T-helper 17 cell (primary cell): ENCODE measurements at regions not wholly inside any gene's neighbourhood (a gene's known extent, or its start where the extent isn't known, plus 50 kb on each side); places are given as distances from the start of the nearest gene placed in this dataset.

ENCODE experiments used
- ATAC-seq: fragments of 150-1000 bp; cut with Tn5 transposase; 2 replicates; pipeline ENCODE4 v1.10.0; 2021; ENCODE audit warnings: mild to moderate bottlenecking, moderate library complexity
- DNase-seq, 3 donors: peaks; one replicate each; pipeline versions ENCODE4 v3.0.0 to v3.0.0-alpha.2; 2020 to 2021
- H3K9me3 ChIP-seq: one replicate; pipeline ENCODE4 v1.7.0; 2013; ENCODE audit warnings: low read length, mild to moderate bottlenecking; ENCODE audit not compliant: control insufficient read depth, poor library complexity, severe bottlenecking
- H3K27ac Mint-ChIP-seq: one replicate; pipeline ENCODE4 v1.8.0; 2022; ENCODE audit warnings: mild to moderate bottlenecking, moderate library complexity, mixed read lengths
- H3K27me3 Mint-ChIP-seq: one replicate; pipeline ENCODE4 v1.8.0; 2022; ENCODE audit warnings: mixed read lengths
- H3K36me3 Mint-ChIP-seq: one replicate; pipeline ENCODE4 v1.8.0; 2022; ENCODE audit warnings: low read depth, mixed read lengths
- H3K4me1 Mint-ChIP-seq: one replicate; pipeline ENCODE4 v1.8.0; 2022; ENCODE audit warnings: mild to moderate bottlenecking, mixed read lengths
- H3K4me3 Mint-ChIP-seq: one replicate; pipeline ENCODE4 v1.8.0; 2022; ENCODE audit warnings: mild to moderate bottlenecking, moderate library complexity, mixed read lengths

GRCh38 chr1:29698033-29698432, 461.7 kb downstream of the PTPRU start:
- no peak overlapping the region for H3K4me3 Mint-ChIP-seq

DNA sequence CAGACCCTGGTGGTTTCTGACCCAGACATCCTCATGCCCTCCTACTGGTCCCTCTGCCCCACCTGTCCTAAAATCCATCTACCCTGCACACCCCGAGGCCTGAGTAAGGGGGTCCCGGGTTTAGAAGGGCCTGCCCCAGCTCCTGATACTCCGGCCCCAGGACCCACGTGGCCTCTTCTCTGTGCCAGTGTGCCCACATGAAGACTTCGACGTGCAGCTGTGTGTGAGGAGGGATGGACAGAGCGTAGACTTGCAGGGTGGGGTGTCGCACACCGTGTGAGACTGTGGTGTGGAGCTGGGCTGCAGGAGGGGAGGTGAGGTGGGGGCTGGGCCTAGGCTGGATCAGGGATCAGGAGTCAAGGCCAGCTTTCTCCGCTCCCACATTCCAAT, 461.1 kb downstream of the PTPRU start:
- peaks cover 4% of the 10 kb centered on the region for H3K36me3 Mint-ChIP-seq

More at GRCh38 chr1:29698033-29698432, 461.7 kb downstream of the PTPRU start:
- peaks cover 4% of the 10 kb centered on the region for H3K36me3 Mint-ChIP-seq
- no peak overlapping the region for H3K27ac Mint-ChIP-seq
- ATAC-seq, result no peak
- H3K9me3 ChIP-seq, result no peaks in the 10 kb centered on the region
- DNase-seq, result no peak
- peaks cover 47% of the 10 kb centered on the region for H3K27me3 Mint-ChIP-seq
- H3K4me1 Mint-ChIP-seq, result peaks cover 2% of the 10 kb centered on the region

GRCh38 chr1:29696656-29697390, 460.5 kb downstream of the PTPRU start:
- Mint-ChIP-seq H3K27ac (no peak overlapping the region), H3K4me1 (peaks cover 2% of the 10 kb centered on the region), H3K27me3 (peaks cover 35% of the 10 kb centered on the region), H3K4me3 (no peak overlapping the region), H3K36me3 (peaks cover 4% of the 10 kb centered on the region)
- DNase-seq (no peak), ATAC-seq (no peak)
- H3K9me3 ChIP-seq, result no peaks in the 10 kb centered on the region

More for the DNA sequence above, 461.1 kb downstream of the PTPRU start:
- Mint-ChIP-seq H3K4me1 (peaks cover 2% of the 10 kb centered on the region), H3K27me3 (peaks cover 41% of the 10 kb centered on the region), H3K4me3 (no peak overlapping the region), H3K27ac (no peak overlapping the region)
- H3K9me3 ChIP-seq, result no peaks in the 10 kb centered on the region
- ATAC-seq (no peak), DNase-seq (no peak)

DNA sequence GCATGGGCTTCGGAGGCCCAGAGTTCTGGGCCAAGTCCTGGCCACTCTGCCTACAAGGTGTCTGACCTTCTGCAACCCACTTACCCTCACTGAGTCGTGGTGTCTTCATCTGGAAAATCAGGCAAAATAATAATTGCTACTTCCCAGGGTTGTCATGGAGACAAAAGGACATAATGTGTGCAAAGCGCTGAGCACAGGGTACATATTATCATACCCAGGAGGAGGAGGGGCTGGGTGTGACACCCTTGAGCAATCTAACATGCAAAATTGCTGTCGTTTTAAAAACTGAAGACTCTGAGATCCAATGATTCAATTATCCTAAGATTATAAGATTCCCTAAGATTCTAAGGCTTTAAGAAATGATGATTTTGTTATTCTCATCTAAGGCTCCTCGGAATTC, 459.5 kb downstream of the PTPRU start:
- H3K27ac Mint-ChIP-seq, result no peak overlapping the region
- H3K36me3 Mint-ChIP-seq, result peaks cover 4% of the 10 kb centered on the region
- no peaks in the 10 kb centered on the region for H3K9me3 ChIP-seq
- peaks cover 33% of the 10 kb centered on the region for H3K27me3 Mint-ChIP-seq
- no peak overlapping the region for H3K4me3 Mint-ChIP-seq
- peaks cover 2% of the 10 kb centered on the region for H3K4me1 Mint-ChIP-seq
- no peak for DNase-seq
- ATAC-seq, result no peak

DNA sequence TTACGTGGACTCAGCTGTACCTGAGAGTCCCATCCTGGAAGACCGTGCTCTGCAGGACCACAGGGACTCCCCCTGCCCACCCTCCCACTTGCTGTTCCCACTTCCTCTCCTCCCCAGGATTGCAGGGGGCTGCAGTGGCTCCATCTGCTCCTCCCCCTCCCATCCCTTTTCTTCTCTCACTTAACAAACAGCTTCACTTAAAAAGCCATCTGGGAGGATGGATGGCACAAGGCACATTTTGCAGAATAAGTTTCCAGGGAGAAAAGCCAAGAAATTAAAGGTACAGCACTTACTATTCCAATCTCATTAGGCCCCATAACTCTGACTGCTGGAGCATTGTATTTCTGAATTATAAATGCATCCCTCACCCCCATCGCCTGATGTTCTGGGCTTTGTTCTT, 458.7 kb downstream of the PTPRU start:
- H3K36me3 Mint-ChIP-seq, result peaks cover 4% of the 10 kb centered on the region
- peaks cover 2% of the 10 kb centered on the region for H3K4me1 Mint-ChIP-seq
- ATAC-seq (no peak), DNase-seq (no peak)
- no peak overlapping the region for H3K4me3 Mint-ChIP-seq
- H3K27ac Mint-ChIP-seq, result no peak overlapping the region
- H3K27me3 Mint-ChIP-seq, result peaks cover 41% of the 10 kb centered on the region
- no peaks in the 10 kb centered on the region for H3K9me3 ChIP-seq

- H3K4me3 Mint-ChIP-seq, result no peak overlapping the region
- H3K4me1 Mint-ChIP-seq, result peaks cover 5% of the 10 kb centered on the region
- DNase-seq, result no peak
- H3K27ac Mint-ChIP-seq, result no peak overlapping the region
- ATAC-seq, result no peak
- H3K27me3 Mint-ChIP-seq, result peaks cover 48% of the 10 kb centered on the region
- no peaks in the 10 kb centered on the region for H3K9me3 ChIP-seq
- no peaks in the 10 kb centered on the region for H3K36me3 Mint-ChIP-seq
Measured at GRCh38 chr1:29691499-29691898, 455.2 kb downstream of the PTPRU start.

- Mint-ChIP-seq H3K36me3 (no peaks in the 10 kb centered on the region), H3K27ac (no peak overlapping the region), H3K4me1 (peaks cover 5% of the 10 kb centered on the region), H3K27me3 (peaks cover 53% of the 10 kb centered on the region), H3K4me3 (no peak overlapping the region)
- no peaks in the 10 kb centered on the region for H3K9me3 ChIP-seq
- no peak for DNase-seq
- ATAC-seq, result no peak
Measured at GRCh38 chr1:29690156-29690555, 453.8 kb downstream of the PTPRU start.

GRCh38 chr1:29689372-29690030, 453.2 kb downstream of the PTPRU start:
- no peak overlapping the region for H3K27ac Mint-ChIP-seq
- no peak for ATAC-seq
- peaks cover 5% of the 10 kb centered on the region for H3K4me1 Mint-ChIP-seq
- H3K27me3 Mint-ChIP-seq, result peaks cover 59% of the 10 kb centered on the region
- no peak overlapping the region for H3K4me3 Mint-ChIP-seq
- H3K36me3 Mint-ChIP-seq, result no peaks in the 10 kb centered on the region
- no peak for DNase-seq
- H3K9me3 ChIP-seq, result no peaks in the 10 kb centered on the region

DNA sequence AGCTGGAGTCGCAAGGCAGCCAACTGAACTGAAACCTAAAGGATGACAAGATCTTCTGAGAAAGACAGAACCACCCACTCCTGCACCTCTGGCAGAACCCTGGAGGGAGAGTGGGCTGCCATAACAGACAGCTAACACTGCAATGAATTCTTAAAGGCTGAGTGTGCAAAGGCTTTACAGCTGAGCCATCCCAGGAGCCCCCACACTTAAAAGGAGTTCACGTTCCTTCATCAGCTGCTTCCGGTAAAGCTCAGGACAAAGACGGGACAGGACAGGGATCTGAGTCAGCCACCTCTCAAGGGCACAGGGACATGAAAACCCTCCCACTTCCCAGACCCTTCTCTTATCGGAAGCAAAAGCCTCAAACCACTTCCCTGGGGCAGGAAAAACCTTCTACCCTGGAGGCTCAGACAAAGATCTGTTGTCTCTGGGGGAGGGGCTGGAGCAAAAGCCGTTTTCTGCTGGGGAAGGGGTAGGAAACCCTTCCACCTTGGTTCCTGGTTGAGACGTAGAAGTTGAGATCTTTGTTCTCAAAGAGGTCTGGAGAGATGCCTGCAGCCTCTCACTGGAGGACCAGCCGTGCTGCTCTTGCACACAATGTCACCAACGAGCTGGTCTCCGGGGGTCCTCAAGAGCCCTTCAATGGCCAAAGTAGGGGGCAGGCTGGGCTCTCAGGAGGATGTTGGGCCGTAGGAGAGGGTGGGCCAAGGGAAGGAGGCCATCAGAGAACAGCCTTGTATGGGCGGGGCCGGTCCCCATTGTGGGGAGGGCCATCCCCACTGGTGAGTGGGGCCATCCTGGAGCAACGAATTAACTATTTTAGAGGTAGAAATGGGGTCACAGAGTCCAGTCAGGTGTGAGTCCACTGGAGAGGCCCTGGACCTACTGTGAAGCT, 452.4 kb downstream of the PTPRU start:
- no peaks in the 10 kb centered on the region for H3K9me3 ChIP-seq
- no peak overlapping the region for H3K27ac Mint-ChIP-seq
- peaks cover 67% of the 10 kb centered on the region for H3K27me3 Mint-ChIP-seq
- DNase-seq, result no peak
- H3K36me3 Mint-ChIP-seq, result no peaks in the 10 kb centered on the region
- H3K4me3 Mint-ChIP-seq, result no peak overlapping the region
- peaks cover 5% of the 10 kb centered on the region for H3K4me1 Mint-ChIP-seq
- no peak for ATAC-seq

DNA sequence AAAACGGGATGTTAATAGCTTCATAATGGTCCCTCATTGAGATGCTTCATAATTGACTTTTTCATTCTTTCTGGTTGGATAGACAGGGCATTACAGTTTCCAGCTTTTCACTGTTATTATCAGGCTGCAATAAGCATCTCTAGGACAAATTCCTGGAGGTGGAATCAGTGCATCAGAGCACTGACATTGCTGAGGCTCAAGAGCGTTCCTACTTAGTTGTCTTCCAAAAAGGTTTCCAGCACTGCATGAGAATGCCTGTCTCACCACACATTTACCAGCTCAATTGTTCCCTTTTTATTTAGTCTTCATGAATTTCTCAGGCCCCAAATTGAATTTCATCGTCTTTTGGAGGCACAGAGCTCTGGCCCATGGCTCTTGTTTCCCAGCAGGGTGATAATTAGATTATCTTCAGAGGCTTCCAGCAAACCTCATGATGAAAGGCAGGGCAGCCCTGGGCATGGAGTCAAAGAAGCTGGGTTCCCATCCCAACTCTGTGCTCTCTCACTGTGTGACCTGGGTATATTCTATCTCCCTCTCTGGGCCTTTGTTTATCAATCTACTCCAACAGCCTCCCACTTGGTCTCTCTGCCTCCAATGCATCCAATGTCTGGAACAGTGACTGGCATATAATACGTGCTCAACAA, 451.4 kb downstream of the PTPRU start:
- Mint-ChIP-seq H3K4me3 (no peak overlapping the region), H3K27ac (no peak overlapping the region), H3K4me1 (peaks cover 5% of the 10 kb centered on the region), H3K36me3 (no peaks in the 10 kb centered on the region), H3K27me3 (peaks cover 70% of the 10 kb centered on the region)
- no peaks in the 10 kb centered on the region for H3K9me3 ChIP-seq
- DNase-seq (no peak), ATAC-seq (no peak)

GRCh38 chr1:29687166-29687565, 450.8 kb downstream of the PTPRU start:
- no peaks in the 10 kb centered on the region for H3K9me3 ChIP-seq
- DNase-seq (no peak), ATAC-seq (no peak)
- Mint-ChIP-seq H3K4me1 (peaks cover 5% of the 10 kb centered on the region), H3K27me3 (peaks cover 70% of the 10 kb centered on the region), H3K4me3 (no peak overlapping the region), H3K27ac (no peak overlapping the region), H3K36me3 (no peaks in the 10 kb centered on the region)

- no peak for DNase-seq
Measured at GRCh38 chr1:29686012-29686930, 449.9 kb downstream of the PTPRU start.

More at GRCh38 chr1:29686012-29686930, 449.9 kb downstream of the PTPRU start:
- Mint-ChIP-seq H3K27ac (no peak overlapping the region), H3K27me3 (peaks cover 70% of the 10 kb centered on the region), H3K4me3 (no peak overlapping the region), H3K36me3 (no peaks in the 10 kb centered on the region), H3K4me1 (peaks cover 5% of the 10 kb centered on the region)
- no peak for ATAC-seq
- no peaks in the 10 kb centered on the region for H3K9me3 ChIP-seq
